ENCODE measurements at regions not wholly inside any gene's neighbourhood (a gene's known extent, or its start where the extent isn't known, plus 50 kb on each side); places are given as distances from the start of the nearest gene placed in this dataset.
A peak's percentile ranks its signal among the peaks of the same experiment; 100 is the strongest.
"Not testable (repeated sequence)": the region's sequence is repeated elsewhere in the genome, so short reads cannot be mapped to it uniquely, and the experiment has no call there.

DNA sequence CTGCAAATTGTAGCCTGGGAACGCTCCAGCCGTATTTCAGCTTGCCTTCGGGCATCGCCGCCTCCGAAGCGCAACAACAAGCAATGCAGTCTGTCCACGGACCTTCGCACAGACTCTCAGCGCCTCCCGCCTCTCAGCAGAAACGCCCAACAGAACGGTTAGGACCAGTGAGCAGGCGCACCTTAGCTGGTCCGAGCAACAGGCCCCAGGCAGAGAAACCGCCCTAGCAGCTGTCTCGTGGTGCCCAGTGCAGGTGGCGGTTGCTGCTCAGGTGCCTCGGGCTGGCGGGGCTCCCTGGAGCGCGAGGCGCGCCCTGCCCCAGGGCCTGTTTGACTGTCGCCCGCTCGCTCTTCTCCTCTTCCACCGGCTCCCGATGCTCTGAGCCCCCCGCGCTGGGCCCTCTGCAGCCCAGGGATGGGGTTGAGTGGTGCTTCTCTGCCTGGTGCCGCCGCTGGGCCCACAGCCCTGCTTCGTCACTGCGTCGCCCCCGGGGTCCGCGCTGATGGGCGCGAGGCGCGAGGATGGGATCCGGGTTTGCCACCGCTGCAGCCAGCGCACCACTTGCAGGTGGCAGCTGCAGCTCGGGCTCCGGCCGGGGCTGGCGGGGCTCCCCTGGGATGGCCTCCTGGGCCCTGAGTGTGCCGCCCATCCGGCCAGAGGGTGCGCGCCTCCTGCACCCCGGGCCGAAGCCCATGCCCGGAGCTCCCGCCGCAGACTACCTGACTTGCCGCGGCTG, 268.4 kb upstream of the FRG2C start:
- DNase-seq, result no peak

DNA sequence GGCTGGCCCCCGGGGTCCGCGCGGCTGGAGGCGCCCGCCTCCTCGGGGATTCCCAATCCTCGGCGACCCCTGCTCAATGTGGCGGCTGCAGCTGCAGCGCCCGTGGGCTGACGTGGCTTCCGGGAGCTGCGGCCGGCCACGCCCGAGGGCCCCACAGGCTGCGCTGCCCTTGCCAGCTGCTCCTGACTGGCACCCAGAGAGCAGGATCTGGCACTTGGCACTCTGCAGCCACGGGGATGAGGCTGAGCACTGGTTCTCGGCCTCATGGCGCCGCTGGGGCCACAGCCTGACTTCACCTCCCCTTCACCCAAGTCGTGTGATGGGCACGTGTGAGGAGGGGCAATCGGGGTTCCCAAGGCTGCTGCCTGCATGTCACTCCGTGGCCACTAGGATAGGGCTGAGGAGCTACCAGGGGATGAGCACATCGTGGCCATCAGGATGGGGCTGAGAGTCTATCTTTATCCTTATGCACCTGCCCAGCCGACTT, 267.8 kb upstream of the FRG2C start:
- no peak for DNase-seq

DNA sequence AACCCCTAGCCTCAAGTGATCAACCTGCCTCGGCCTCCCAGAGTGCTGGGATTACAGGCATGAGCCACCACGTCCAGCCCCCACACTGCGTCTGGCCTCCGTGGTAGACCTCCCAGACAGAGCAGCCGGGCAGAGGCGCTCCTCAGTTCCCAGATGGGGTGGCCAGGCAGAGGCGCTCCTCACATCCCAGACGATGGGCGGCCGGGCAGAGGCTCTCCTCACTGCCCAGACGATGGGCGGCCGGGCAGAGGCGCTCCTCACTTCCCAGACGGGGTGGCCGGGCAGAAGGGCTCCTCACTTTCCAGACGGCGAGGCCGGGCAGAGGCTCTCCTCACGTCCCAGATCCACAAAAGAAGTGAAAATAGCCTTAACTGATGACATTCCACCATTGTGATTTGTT, 266.6 kb upstream of the FRG2C start:
- DNase-seq, result not testable (repeated sequence)

DNA sequence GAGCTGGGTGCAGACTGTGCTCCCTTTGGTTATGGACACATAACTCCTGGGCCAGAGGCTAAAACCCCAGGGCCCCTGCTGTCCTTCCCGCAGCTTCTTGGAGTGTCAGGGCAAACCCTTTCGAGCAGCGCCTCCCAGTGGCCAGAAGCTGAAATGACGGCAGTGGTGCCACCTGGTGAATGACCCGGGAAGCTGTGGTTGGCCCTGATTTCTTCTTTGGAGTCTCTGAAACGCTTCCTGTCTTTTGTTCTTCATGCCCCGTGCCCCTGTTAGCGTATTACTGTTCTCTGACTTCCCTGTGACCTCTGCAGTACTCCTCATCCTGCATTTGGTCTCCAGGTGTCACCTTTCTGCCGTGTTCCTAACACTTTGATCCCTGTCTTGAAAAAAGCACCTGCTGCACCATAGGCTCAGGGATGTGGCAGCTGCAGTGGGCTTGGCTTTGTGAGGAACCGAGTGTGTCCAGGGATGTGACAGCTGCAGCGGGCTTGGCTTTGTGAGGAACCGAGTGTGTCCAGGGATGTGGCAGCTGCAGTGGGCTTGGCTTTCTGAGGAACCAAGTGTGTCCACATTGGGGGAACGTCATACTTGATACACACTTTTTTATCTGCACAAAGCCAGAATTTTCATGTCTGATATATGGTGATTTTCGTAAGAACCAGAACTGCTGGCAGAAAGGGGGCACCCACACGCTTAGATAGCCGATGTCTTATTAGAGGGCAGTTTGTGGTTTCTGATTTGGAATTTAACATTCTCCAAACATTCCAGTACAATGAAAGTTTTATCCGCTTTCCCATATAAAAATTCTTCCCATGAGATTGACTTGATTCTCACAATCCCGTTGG, 241.8 kb upstream of the FRG2C start:
- not testable (repeated sequence) for DNase-seq

DNA sequence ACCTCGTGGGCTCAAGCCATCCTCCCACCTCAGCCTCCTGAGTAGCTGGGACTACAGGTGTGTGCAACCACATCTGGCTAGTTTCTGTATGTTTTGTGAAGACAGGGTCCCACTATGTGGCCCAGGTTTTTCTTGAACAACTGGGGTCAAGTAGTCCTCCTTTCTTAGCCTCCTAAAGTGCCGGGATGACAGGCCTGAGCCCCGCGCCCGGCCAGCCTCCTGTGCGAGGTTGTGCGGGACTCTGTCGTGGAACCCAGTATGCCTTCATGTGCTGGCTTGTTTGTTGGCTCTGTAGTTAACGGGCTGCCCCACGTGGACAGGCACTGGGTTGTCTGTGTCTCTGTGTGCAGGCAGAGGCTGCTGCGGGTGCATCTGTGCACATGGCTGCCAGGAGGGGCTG, 238.7 kb upstream of the FRG2C start:
- DNase-seq, result not testable (repeated sequence)

DNA sequence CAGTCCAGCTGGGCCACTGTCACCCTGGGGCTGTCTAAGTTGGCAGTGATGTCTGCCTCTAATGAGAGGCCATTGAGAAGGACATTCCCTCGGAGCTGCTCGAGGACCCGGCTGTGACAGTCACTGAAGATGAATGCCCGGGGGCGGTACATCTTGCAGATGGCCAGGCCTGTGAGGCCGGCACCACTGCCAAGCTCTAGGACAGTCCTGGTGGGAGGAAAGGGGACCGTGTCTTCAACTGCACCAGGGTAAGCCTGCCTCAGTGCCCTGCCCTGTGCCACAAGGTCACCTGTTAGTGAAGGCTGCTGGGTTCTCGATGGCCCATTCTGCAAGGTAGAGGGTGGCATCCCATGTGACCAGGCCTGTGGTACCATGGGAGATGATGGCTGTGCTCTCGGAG, 236.6 kb upstream of the FRG2C start:
- DNase-seq, result not testable (repeated sequence)

DNA sequence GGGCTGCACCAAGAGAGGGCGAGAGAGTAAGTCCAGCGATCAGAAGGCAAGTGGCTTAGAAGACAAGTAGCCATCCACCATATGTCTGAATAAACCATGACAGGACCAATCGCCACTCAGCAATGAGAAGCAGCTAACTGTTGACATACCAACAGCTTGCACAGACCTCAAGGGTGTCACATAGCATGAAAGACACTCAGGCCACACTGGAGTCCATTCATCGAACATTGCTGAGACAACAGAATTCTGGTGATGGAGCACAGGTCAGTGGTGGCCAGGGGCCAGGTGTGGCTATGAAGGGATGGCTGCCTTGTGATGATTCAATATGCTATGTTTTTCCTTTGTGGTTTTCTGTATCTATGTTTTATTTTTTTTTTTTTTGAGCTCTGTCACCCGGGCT, 236.2 kb upstream of the FRG2C start:
- not testable (repeated sequence) for DNase-seq

DNA sequence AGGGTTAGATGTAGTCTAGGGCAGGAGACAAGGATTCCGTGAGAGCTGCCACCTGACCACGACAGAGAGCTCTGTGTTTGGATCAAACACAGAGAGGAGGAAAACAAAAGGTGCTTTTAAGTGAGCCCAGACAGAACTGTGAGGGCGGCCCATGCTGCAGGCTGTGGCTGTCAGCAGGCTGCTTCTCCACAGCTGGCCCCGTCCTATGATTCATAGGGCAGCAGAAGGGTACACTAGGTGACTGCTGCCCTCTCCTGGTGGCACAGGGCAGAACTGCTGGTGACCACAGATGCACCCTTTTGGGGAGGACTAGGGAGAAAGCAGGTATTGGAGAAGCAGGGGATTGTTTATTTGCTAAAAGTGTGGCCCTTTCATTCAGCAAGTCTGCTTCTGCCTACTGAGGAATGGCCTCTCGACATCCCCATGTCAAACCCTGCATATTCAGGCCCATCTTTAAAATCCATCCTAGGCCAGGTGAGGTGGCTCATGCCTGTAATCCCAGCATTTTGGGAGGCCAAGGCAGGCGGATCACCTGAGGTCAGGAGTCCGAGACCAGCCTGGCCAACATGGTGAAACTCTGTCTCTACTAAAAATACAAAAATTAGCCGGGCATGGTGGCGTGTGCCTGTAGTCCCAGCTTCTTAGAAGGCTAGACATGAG, 234.4 kb upstream of the FRG2C start:
- DNase-seq, result not testable (repeated sequence)

DNA sequence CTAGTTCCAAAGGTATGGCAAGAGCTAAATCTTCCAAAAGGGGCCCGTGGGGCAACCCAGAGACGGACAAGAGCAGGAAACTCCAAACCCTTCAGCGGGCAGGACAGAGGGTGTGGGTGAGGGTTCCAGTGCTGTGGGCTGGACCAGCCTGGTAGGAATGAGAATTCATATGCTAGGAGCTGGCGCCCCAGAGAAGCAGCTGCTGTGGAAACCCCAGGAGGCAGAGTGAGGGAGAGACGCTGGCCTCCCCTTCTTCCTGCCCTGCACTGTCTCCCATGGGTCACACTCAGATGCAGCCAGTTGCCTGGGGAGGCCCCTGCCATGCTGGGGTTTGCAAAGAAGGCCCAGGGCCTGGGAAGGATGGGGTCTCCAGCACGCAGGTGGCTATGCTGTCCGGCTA, 233.7 kb upstream of the FRG2C start:
- DNase-seq, result not testable (repeated sequence)

DNA sequence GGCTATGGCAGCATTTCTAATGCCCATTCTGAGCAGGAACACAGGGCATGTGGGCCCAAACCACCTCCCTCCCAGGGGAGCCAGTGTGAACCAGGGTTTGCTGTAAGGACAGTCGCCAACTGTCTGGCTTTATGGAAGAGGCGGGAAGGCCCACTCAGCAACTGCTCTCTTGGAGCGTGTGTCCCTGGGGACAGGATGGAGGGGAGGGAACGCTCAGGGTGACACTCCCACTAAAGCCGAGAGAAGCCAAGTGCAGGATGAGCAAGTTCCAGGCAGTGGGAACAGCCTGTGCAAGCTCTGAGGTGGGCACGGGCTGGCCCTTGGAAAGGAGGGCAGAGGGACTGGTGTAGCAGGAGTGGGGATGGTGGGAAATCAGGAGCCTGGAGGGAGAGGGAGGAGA, 233.0 kb upstream of the FRG2C start:
- DNase-seq, result not testable (repeated sequence)

DNA sequence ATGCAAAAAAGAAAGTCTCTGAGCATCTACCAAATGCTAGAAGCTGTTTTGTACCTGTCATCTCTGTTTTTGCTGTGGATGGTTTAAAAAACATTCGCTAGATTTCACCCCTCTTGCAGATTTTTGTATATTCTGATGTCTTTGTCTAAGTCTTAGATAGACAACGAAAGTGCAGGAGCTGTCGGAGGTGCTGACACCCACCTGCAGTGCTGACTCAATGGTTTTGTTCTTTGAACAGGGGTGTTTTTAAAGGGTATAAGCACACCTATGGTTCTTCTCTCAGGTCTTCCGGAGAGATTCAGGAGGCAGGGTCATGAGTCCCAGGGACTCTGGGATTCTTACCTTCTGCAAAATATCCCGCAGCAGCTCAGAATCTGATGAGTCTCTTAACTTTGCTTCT, 231.7 kb upstream of the FRG2C start:
- not testable (repeated sequence) for DNase-seq

DNA sequence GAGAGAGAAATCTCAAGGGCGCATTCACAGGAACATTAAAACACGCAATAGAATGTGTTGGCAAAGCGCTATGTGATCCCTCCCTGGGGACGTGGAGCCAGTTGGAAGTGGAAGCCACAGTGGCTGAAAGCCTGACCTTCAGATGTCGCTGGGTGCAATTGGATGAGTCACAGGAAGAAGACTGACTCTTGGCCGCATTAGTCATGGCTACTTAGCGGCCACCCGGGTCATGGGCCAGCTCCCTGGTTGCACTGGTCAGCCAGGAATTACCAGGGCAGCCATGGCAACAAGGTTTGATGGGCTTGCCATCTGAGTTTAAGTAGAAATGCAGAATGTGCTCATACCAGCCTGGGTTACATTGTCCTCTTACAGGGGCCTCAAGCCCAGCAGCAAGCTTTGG, 231.2 kb upstream of the FRG2C start:
- DNase-seq, result not testable (repeated sequence)

DNA sequence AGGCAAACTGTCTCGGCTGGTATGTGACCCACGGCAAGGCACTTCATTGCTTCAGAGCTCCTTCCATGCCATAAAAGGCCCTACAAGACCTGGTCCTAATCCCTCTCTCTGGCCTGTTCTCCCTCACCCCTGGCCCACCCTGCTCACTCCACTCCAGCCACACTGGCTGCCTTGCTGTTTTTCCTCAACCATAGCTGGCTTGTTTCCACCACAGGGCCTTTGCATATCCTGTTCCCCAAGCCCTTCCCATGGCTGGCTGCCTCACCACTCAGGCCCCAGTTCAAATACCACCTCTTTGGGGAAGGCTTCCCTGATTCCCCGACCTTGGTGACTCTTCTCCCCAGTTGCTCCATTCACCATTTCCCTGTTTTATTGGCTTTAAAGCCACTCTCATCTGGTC, 230.8 kb upstream of the FRG2C start:
- DNase-seq, result not testable (repeated sequence)

DNA sequence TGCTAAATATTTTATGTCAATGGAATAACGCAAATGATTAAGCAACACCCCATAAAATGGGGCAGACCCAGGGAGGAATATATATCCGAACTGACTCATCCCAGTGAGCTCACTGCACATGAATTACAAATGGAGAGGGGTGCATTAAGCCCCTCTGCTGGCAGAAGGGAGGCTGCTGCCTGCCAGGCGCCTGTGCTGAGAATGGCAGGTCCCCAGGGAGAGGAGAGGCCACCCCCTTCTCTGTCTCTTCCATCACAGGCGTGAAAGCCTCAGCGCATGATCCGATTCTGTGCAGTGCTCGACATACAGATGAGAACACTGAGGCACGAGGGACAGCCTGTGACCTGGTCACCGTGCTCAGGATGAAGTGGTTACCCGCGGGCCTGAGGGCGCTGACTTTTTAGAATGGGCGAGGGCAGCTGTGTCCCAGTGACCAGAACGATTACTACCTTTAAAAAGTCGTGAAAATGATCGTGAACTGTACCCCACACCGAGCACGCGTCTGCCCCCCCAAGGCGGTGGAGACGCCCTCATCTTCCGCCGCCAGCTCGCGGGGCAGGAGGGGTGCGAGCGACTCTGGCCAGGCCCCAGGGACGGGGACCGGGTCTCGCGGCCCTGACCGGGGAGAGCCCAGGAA, 229.7 kb upstream of the FRG2C start:
- not testable (repeated sequence) for DNase-seq

DNA sequence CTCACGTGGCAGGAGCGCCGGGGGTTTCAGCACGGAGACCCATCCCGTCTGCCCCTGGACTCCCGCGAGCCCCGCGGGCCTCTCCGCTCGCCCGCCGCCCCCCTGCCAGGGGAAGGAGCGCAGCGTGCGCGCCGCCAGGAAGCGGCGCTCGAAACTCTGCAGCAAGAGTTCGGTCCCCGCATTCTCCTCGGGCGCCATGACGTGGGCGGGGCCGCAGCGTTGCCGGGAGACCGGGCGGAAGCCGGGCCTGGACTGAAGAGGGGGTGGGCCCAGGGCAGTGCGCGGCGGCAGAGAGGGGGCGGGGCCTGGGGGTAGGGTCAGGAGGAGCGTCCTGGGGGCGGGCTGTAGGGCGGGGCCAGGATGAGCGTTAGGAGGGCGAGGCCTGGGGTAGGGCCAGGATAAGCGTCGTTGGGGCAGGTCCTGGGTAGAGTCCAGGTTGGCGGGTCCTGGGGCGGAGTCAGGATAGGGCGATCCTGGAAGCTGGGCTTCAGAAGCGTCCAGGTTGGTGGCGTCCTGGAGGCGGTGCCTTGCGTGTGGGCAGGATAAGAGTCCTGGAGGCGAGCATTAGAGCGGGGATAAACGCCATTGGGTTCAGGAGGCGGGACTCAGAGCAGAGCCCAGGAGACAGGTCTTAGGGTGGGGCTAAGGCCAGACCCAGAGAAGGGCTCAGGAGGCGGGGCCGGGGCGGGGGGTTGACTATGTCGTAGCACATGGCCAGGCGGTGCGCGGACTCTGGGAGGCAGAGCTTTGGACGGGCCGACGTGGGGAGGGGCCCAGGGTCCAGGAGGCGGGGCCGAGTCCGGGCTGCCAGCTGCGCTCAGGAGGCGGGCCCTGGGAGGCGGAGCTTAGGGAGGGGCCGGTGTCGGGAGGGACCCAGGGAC, 229.0 kb upstream of the FRG2C start:
- DNase-seq, result peak; percentile 73

DNA sequence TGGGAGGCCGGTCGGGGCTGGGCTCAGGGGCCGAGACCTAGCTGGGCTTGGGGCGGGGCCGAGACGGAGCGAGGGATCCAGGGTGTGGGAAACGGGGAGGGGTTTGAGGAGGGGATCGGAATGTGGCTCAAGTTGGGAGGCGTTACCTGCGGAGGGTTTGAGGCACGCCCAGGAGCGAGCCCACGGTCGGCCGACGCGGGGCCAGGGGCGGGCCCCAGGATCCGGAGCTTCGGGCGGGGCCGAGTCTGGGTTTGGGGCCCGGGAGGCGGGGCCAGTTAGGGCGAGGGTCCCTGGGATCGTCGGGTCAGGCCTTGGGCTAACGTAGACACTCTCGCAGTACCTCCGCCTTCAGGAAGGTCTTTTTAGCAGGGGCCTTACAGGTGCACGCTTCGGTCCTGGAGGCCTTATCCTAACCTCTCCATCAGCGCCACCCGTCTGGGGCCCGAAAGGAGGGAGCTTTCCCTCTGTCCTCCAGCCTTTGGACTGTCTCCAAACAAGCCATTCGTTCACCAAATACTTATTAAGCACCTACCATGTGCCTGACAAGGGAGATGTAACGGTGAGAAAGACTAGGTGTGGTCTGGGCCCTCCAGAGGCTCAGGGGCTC, 228.2 kb upstream of the FRG2C start:
- DNase-seq, result not testable (repeated sequence)

DNA sequence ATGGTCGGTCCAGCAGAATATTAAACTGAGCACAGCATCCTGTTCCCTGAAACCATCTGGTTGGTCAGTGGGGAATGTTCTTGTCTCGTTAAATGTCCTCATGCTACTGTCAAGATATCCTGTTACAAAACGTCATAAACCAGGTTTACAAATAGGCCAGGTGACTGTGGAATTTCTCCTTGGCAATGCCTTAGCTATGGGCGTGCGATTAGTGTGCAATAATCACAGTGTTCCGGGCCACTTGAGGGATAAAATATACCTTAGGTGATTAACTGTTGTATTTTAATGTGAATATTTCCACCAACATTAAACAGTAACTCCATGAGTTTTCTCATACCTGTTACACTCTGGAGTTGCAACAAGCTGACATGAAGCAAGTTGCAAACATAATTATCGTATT, 223.1 kb upstream of the FRG2C start:
- not testable (repeated sequence) for DNase-seq

DNA sequence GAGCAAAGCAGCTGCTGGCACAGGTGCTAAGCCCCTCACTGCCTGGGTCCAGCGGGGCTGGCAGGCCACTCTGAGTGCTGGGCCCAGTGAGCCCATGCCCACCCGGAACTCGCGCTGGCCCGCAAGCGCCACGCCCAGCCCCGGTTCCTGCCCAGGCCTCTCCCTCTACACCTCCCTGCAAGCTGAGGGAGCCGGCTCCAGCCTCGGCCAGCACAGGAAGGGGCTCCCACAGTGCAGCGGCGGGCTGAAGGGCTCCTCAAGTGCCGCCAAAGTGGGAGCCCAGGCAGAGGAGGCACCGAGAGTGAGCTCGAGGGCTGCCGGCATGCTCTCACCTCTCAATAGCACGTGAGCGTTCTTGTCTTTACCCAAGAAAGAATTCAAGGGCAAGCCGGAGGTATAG, 219.5 kb upstream of the FRG2C start:
- DNase-seq, result not testable (repeated sequence)

DNA sequence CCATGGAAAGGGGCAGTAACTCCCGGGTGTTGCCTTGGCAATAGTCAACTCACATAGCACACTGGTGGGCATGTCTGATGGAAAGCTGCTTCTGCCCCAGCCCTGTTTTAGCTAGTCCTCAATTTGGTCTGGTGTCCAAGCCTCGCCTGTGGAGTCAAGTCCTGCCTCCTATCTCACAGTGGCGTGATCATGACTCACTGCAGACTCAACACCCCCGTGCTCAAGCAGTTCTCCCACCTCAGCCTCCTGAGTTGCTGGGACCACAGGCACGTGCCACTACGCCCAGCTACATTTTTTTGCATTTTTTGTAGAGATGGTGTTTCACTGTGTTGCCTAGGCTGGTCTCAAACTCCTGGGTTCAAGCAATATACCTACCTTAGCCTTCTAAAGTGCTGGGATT, 218.9 kb upstream of the FRG2C start:
- not testable (repeated sequence) for DNase-seq

DNA sequence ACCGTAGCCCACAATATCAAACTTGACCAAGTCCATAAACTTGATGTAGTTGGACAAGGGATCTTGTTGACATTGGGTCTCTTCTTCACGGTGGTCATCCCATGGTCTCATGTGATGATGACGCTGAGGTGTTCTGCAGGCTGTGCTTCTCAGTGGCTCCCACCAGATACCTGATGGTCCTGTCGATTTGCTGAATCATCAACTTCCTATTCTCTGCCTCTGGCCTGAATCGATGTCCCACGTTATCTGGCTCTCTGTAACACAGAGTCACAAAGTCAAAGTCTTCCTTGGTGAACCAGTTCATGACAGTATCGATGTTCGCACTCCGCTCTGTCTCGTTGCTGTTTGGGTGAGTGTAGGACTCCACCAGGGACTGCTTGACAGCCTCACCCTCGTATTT, 217.2 kb upstream of the FRG2C start:
- DNase-seq, result not testable (repeated sequence)

DNA sequence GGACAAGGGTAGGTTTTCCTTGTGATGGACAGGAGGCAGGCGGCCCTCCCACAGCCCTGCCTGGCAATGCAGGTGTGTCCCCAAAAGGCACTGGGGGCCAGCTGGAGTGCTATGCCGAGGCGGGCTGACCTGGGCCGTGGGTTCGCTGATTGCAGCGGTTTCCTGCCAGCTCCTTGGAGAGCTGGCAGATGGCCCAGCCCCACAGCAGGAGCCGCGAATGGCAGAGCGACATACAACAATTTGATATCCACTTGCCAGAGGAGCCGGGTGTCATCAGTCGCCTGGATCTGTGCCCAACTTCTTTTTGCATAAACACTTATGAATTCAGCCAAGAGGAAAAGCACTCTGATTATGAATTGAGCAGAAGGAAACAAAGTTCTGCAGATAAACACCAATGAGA, 210.8 kb upstream of the FRG2C start:
- not testable (repeated sequence) for DNase-seq
